GM21360 (cell line): ENCODE measurements at regions not wholly inside any gene's neighbourhood (a gene's known extent, or its start where the extent isn't known, plus 50 kb on each side); places are given as distances from the start of the nearest gene placed in this dataset.
"Not testable (repeated sequence)": the region's sequence is repeated elsewhere in the genome, so short reads cannot be mapped to it uniquely, and the experiment has no call there.

Experiments
- ATAC-seq: cut with Tn5 transposase; IDR thresholded peaks from one replicate; pipeline ENCODE4 v1.9.1; 2021; ENCODE audit warnings: mild to moderate bottlenecking, moderate library complexity; ENCODE audit not compliant: unreplicated experiment

- ATAC-seq, result no peak
Observed at GRCh38 chr2:150859877-150860276, 372.4 kb upstream of the RND3 start.

GRCh38 chr2:150859162-150859561 lies 371.7 kb upstream of the RND3 start:
- no peak for ATAC-seq

GRCh38 chr2:150858382-150858781 lies 370.9 kb upstream of the RND3 start:
- no peak for ATAC-seq

GRCh38 chr2:150856596-150857281 lies 369.3 kb upstream of the RND3 start:
- no peak for ATAC-seq

GRCh38 chr2:150853263-150853662 lies 365.8 kb upstream of the RND3 start:
- no peak for ATAC-seq

- no peak for ATAC-seq
Observed at GRCh38 chr2:150850641-150851040, 363.2 kb upstream of the RND3 start.

- ATAC-seq, result no peak
Observed at GRCh38 chr2:150847578-150847977, 360.1 kb upstream of the RND3 start.

GRCh38 chr2:150846691-150847090 lies 359.2 kb upstream of the RND3 start:
- no peak for ATAC-seq

GRCh38 chr2:150832686-150833085 lies 345.2 kb upstream of the RND3 start:
- no peak for ATAC-seq

- no peak for ATAC-seq
Observed at GRCh38 chr2:150824118-150824517, 336.7 kb upstream of the RND3 start.

GRCh38 chr2:150817422-150817821 lies 330.0 kb upstream of the RND3 start:
- no peak for ATAC-seq

GRCh38 chr2:150812664-150813367 lies 325.3 kb upstream of the RND3 start:
- no peak for ATAC-seq

- ATAC-seq, result no peak
Observed at GRCh38 chr2:150812066-150812465, 324.6 kb upstream of the RND3 start.

- ATAC-seq, result no peak
Observed at GRCh38 chr2:150811259-150811855, 323.9 kb upstream of the RND3 start.

- no peak for ATAC-seq
Observed at GRCh38 chr2:150809103-150809502, 321.6 kb upstream of the RND3 start.

GRCh38 chr2:150806336-150806735 lies 318.9 kb upstream of the RND3 start:
- ATAC-seq, result no peak

GRCh38 chr2:150803689-150804398 lies 316.4 kb upstream of the RND3 start:
- ATAC-seq, result no peak

GRCh38 chr2:150802635-150803034 lies 315.2 kb upstream of the RND3 start:
- no peak for ATAC-seq

- not testable (repeated sequence) for ATAC-seq
Observed at GRCh38 chr2:150796236-150796635, 308.8 kb upstream of the RND3 start.

GRCh38 chr2:150792780-150793300 lies 305.4 kb upstream of the RND3 start:
- no peak for ATAC-seq

GRCh38 chr2:150791567-150791966 lies 304.1 kb upstream of the RND3 start:
- ATAC-seq, result no peak
